KG1 (cell line): ENCODE measurements at regions not wholly inside any gene's neighbourhood (a gene's known extent, or its start where the extent isn't known, plus 50 kb on each side); places are given as distances from the start of the nearest gene placed in this dataset.
"Not testable (repeated sequence)": the region's sequence is repeated elsewhere in the genome, so short reads cannot be mapped to it uniquely, and the experiment has no call there.

ENCODE experiments used
- DNase-seq: peaks from one replicate; lab custom pipeline; 2025; lab: John Stamatoyannopoulos, UW

GRCh38 chr3:110474397-110474796 lies 597.2 kb upstream of the NECTIN3 start:
- DNase-seq: no peak

DNA sequence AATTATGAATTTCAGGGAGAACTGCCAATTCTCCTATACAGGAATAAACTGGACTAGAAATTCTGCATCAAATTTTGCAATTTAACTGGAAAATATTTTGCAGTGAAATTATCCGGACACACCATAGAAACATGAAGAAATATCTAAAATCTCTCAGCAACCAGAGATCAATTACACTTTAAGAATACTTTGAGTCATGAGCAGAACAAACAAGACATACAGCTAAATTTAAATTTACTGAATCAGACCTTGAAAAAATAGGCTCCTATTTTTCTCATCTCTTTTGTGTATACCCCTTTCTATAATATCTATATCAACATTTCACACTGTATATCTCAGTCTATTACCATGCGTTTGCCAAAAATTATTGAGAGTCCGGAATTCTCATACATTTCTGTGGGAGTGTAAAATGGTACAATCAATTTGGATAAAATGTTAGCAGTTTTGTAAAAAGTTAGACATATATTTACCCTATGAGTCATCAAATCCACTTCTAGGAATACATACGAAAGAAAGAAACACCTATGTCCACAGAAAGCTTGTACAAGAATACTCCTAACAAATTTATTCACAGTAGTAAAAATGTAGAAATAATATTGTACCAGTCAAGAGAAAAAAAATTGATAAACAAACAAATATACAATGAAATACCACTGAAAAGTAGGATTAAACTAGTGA lies 593.1 kb upstream of the NECTIN3 start:
- DNase-seq: no peak

- DNase-seq: no peak
Measured at GRCh38 chr3:110479731-110480130, 591.9 kb upstream of the NECTIN3 start.

DNA sequence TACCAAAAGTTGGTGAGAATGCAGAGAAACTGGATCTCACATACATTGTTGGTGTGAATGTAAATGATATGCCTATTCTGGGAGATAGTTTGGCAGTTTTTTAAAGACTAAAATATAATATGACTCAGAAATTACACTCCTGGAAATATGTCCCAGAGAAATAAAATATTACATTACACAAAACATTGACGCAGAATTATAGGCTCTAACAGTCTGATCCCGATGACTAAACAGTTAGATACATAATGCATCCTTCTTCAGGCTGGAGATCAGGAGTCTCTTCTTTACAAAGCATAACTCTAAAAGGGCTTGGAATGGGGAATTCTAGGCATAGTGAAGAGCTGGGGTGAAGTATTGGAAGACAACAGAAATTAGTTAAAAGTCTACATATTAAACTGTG lies 586.2 kb upstream of the NECTIN3 start:
- DNase-seq: no peak

DNA sequence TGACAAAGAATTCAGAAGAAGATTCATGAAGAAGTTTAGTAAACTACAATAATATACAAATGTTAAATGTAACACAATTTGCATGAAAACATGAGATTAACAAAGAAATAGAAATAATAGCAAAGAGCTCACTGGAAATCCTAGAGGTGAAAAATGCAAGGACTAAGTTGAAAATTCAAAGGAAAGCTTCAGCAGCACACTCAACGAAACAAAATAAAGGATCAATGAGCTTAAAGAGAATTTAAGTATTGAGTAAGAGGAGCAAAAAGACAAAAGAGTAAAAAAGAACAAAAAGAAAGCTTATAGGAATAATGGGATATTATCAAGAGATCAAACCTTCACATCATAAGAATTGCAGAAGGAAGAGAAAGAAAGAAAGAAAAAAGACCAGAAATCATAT lies 583.8 kb upstream of the NECTIN3 start:
- no peak for DNase-seq

- no peak for DNase-seq
Measured at GRCh38 chr3:110491413-110491812, 580.2 kb upstream of the NECTIN3 start.

DNA sequence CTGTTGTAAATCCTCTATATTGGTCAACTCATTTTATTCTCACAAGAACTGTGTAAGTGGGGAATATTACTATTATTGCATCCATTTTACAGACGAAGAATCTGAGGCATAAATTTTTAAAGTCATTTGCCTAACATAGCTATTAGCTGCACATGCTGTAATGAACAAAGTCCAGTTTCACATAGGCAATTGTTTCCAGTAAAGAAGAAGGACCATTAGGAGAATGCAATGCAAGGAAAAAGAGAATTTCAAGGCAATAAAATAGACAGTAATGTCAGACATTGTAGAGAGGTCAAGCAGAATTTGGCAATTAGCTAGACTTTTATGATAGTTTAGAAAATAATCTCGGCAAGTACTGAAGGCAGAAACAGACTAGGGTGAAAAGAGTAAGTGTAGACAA lies 578.7 kb upstream of the NECTIN3 start:
- no peak for DNase-seq

- no peak for DNase-seq
Measured at GRCh38 chr3:110493438-110494092, 578.1 kb upstream of the NECTIN3 start.

GRCh38 chr3:110494093-110494490 lies 577.5 kb upstream of the NECTIN3 start:
- DNase-seq: no peak

GRCh38 chr3:110494728-110495127 lies 576.9 kb upstream of the NECTIN3 start:
- DNase-seq: no peak

DNA sequence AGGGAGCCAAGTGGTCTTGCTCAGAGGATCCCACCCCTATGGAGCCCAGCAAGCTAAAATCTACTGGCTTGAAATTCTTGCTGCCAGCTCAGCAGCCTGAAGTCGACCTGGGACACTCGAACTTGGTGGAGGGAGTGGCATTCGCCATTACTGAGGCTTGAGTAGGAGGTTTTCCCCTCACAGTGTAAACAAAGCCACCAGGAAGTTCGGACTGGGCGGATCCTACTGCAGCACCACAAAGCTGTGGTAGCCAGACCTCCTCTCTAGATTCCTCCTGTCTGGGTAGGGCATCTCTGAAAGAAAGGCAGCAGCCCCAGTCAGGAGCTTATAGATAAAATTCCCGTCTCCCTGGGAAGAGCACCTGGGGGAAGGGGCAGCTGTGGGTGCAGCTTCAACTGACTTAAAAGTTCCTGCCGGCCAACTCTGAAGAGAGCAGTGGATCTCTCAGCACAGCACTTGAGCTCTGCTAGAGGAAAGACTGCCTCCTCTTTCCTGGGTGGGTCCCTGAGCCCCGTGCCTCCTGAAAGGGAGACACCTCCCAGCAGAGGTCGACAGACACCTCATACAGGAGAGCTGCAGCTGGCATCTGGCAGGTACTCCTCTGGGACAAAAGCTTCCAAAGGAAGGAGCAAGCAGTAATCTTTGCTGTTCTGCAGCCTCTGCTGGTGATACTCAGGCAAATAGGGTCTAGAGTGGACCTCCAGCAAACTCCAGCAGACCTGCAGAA lies 576.3 kb upstream of the NECTIN3 start:
- DNase-seq: no peak

GRCh38 chr3:110504401-110504800 lies 567.2 kb upstream of the NECTIN3 start:
- DNase-seq: no peak

DNA sequence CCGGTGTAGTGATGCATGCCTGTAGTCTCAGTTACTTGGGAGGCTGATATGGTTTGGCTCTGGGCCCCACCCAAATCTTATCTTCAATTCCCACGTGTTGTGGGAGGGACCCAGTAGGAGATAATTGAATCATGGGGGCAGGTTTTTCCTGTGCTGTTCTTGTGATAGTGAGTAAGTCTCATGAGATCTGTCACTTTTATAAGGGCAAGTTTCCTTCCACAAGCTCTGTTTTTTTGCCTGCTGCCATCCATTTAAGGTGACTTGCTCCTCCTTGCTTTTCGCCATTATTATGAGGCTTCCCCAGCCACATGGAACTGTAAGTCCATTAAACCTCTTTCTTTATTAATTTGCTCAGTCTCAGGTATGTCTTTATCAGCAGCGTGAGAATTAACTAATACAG lies 566.7 kb upstream of the NECTIN3 start:
- DNase-seq: no peak

GRCh38 chr3:110506890-110507289 lies 564.7 kb upstream of the NECTIN3 start:
- no peak for DNase-seq

DNA sequence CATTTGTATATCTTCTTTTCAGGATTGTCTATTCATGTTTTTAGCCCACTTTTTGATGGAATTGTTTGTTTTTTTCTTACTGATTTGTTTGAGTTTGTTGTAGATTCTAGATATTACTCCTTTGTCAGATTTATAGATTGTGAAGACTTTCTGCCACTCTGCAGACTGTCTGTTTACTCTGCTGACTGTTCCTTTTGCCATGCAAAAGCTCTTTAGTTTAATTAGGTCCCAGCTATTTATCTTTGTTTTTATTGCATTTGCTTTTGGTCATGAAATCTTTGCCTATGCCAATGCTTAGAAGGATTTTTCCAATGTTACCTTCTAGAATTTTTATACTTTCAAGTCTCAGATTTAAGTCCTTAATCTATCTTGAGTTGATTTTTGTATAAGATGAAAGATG lies 564.0 kb upstream of the NECTIN3 start:
- DNase-seq: not testable (repeated sequence)

- no peak for DNase-seq
Measured at GRCh38 chr3:110512961-110513360, 558.7 kb upstream of the NECTIN3 start.

GRCh38 chr3:110518031-110518430 lies 553.6 kb upstream of the NECTIN3 start:
- no peak for DNase-seq

GRCh38 chr3:110519071-110519470 lies 552.5 kb upstream of the NECTIN3 start:
- no peak for DNase-seq

DNA sequence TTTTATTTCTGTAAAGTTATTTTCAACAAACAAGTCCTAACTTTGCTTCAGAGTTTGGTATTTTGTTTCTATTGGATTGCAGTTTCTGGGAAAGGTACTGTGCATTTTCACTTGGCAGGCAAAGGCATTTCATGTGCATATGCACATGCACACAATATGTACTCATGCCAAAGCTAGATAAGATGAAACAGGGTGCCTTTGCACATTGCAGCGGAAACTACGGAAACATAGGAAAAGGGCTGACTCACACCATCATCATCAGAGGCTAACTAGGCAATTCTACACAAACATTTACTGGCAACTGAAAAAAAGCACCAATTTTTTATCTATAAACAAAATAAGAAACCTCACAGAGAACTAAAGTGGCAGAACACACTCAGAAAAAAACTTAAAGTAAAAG lies 550.6 kb upstream of the NECTIN3 start:
- no peak for DNase-seq

DNA sequence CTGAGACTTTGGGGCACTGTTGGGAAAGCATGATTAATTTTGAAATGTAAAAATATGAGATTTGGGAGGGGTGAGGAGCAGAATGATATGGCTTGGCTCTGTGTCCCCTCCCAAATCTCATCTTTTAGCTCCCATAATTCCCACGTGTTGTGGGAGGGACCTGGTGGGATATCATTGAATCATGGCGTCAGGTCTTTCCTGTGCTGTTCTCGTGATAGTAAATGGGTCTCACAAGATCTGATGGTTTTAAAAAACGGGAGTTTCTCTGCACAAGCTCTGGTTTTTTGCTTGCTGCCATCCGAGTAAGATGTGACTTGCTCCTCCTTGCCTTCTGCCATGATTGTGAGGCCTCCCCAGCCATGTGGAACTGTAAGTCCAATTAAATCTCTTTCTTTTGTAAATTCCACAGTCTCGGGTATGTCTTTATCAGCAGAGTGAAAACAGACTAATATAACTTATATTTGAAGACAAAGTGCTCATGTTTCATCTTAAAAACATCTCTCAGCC lies 546.0 kb upstream of the NECTIN3 start:
- not testable (repeated sequence) for DNase-seq

DNA sequence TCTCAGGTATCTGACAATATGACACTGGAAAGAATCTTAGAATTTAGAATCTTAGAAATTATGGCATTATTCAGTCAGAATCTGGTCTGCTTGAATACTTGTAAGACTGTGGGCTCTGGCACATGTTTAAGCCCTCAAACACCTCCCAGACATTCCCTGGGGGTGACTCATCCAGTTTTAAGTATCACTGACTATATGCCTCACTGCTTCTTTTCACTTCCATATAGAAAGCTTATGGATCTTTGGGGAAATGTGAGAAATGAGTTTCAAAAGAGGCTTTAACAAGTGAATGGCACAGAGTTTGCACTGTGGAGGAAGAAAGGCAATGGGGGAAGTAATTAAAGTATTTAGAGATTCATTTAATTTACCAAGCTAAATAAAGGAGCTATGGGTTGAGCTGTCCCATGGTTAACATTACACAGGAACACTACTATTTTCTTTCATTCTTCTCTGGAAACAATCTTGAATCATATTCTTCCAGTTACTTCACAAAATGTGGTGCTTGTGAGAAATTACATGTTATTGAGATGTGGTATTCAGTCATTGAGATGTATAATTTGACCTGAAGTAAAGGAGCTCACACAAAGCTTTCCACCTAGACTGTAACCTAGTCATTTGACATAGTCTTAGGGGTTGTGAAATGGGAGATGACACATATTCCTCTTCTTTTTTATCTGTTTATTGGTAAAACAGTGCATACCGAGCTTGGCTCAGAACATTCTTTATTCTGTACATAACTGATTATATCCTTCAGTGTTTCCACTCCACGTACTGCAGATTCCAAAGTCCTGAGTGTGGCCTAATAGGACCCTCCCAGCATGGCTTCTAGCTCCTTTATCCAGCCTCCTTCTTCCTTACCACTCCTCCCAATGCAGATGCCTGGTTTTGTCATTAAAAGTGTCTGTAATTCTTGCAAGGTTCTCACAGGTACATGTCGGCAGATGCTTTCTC lies 544.6 kb upstream of the NECTIN3 start:
- DNase-seq: no peak
